Lower lobe of right lung (tissue), 2 donors: ENCODE measurements at regions not wholly inside any gene's neighbourhood (a gene's known extent, or its start where the extent isn't known, plus 50 kb on each side); places are given as distances from the start of the nearest gene placed in this dataset.

Experiments used
- ATAC-seq, 2 donors: fragments of 200-7000 bp; cut with Tn5 transposase; one replicate each; pipeline ENCODE4 v1.9.1; 2020 to 2022; ENCODE audit warnings: mild to moderate bottlenecking in 2 of 2, moderate library complexity in 2 of 2
- DNase-seq: peaks from one replicate; pipeline ENCODE4 v3.0.0-alpha.2; 2020
- H3K27ac ChIP-seq: fragments of 200-600 bp; one replicate; pipeline ENCODE4 v1.8.0; 2022
- H3K27me3 ChIP-seq: fragments of 200-600 bp; one replicate; pipeline ENCODE4 v1.8.0; 2022; ENCODE audit warnings: low read depth
- H3K36me3 ChIP-seq: fragments of 200-600 bp; one replicate; pipeline ENCODE4 v1.8.0; 2022; ENCODE audit warnings: mild to moderate bottlenecking
- H3K4me1 ChIP-seq: fragments of 200-600 bp; one replicate; pipeline ENCODE4 v1.8.0; 2022
- H3K4me3 ChIP-seq: fragments of 200-600 bp; one replicate; pipeline ENCODE4 v1.8.0; 2022; ENCODE audit warnings: mild to moderate bottlenecking
- H3K9me3 ChIP-seq: fragments of 200-600 bp; one replicate; pipeline ENCODE4 v1.8.0; 2022
- intact Hi-C: fragments of 100-400 bp; cut with DNase I; formaldehyde crosslinking; loops from one replicate; pipeline ENCODE4 v1.11.0; 2022
- TF ChIP-seq, protein P1 (sequence below): fragments of 200-600 bp; IDR thresholded peaks from one replicate; pipeline ENCODE4 v1.8.0; 2022; ENCODE audit warnings: antibody characterized with exemption, mild to moderate bottlenecking
- donor health status: DM: no; HTN: yes; CAD: no; lungs with severe emphysema.

- H3K4me3 ChIP-seq = no peak overlapping the region
- intact Hi-C loops = no loop called here
- ATAC-seq (no peak), DNase-seq (no peak)
- H3K27me3 ChIP-seq = no peaks in the 10 kb centered on the region
- no peaks in the 10 kb centered on the region for H3K9me3 ChIP-seq
- TF ChIP-seq, protein P1, sequence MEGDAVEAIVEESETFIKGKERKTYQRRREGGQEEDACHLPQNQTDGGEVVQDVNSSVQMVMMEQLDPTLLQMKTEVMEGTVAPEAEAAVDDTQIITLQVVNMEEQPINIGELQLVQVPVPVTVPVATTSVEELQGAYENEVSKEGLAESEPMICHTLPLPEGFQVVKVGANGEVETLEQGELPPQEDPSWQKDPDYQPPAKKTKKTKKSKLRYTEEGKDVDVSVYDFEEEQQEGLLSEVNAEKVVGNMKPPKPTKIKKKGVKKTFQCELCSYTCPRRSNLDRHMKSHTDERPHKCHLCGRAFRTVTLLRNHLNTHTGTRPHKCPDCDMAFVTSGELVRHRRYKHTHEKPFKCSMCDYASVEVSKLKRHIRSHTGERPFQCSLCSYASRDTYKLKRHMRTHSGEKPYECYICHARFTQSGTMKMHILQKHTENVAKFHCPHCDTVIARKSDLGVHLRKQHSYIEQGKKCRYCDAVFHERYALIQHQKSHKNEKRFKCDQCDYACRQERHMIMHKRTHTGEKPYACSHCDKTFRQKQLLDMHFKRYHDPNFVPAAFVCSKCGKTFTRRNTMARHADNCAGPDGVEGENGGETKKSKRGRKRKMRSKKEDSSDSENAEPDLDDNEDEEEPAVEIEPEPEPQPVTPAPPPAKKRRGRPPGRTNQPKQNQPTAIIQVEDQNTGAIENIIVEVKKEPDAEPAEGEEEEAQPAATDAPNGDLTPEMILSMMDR = no peak
- H3K27ac ChIP-seq = no peak overlapping the region
- H3K4me1 ChIP-seq = no peaks in the 10 kb centered on the region
- H3K36me3 ChIP-seq = no peaks in the 10 kb centered on the region
These were observed 193.6 kb upstream of the ADGRL2 start for GRCh38 chr1:81607086-81607485.

- intact Hi-C loops = no loop called here
- ATAC-seq = no peak
- Histone ChIP-seq H3K4me3 (no peak overlapping the region), H3K9me3 (no peaks in the 10 kb centered on the region), H3K4me1 (no peaks in the 10 kb centered on the region), H3K27me3 (no peaks in the 10 kb centered on the region), H3K27ac (no peak overlapping the region), H3K36me3 (no peaks in the 10 kb centered on the region)
- no peak for DNase-seq
- TF ChIP-seq, protein P1 = no peak
These were observed 194.1 kb upstream of the ADGRL2 start for GRCh38 chr1:81606656-81607055.

- Histone ChIP-seq H3K27ac (no peak overlapping the region), H3K36me3 (no peaks in the 10 kb centered on the region), H3K9me3 (no peaks in the 10 kb centered on the region), H3K27me3 (no peaks in the 10 kb centered on the region), H3K4me3 (no peak overlapping the region), H3K4me1 (no peaks in the 10 kb centered on the region)
- intact Hi-C loops = no loop called here
- DNase-seq (no peak), ATAC-seq (no peak)
- TF ChIP-seq, protein P1 = no peak
These were observed 195.7 kb upstream of the ADGRL2 start for GRCh38 chr1:81605023-81605422.

GRCh38 chr1:81600878-81601622 is 199.7 kb upstream of the ADGRL2 start:
- intact Hi-C loops = no loop called here
- Histone ChIP-seq H3K4me1 (no peaks in the 10 kb centered on the region), H3K4me3 (no peak overlapping the region), H3K9me3 (no peaks in the 10 kb centered on the region), H3K27ac (no peak overlapping the region), H3K36me3 (no peaks in the 10 kb centered on the region), H3K27me3 (no peaks in the 10 kb centered on the region)
- ATAC-seq (no peak), DNase-seq (no peak)
- TF ChIP-seq, protein P1 = no peak

DNA sequence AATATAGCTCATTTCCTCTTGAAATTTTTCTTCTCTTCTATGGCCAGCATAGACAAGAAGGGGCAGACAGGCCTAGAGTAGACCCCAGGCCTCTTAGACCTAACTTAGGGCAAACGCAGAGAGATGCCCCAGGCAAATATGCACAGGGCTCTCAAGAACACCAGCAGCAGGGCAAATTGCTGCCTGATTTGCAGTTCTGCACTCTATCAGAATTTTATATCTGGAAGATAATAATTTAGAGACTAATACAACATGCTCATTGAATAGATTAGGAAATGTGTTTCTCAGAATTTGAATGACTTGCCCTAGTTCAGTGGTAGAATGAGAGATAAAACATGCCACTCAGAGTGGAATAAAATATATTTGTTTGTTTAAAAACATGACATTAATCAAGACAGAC is 200.4 kb upstream of the ADGRL2 start:
- DNase-seq (no peak), ATAC-seq (no peak)
- TF ChIP-seq, protein P1 = no peak
- H3K27ac ChIP-seq = no peak overlapping the region
- no peaks in the 10 kb centered on the region for H3K36me3 ChIP-seq
- no peaks in the 10 kb centered on the region for H3K9me3 ChIP-seq
- no peaks in the 10 kb centered on the region for H3K4me1 ChIP-seq
- H3K27me3 ChIP-seq = no peaks in the 10 kb centered on the region
- intact Hi-C loops = no loop called here
- H3K4me3 ChIP-seq = no peak overlapping the region
